NT2/D1 (cell line): ENCODE measurements at regions not wholly inside any gene's neighbourhood (a gene's known extent, or its start where the extent isn't known, plus 50 kb on each side); places are given as distances from the start of the nearest gene placed in this dataset.

ENCODE experiments used
- SUZ12 ChIP-seq: IDR thresholded peaks from 2 replicates; pipeline ENCODE4 v1.6.1; 2011; ENCODE audit not compliant: insufficient read length, insufficient read depth; ENCODE audit errors: extremely low read depth
- ZNF274 ChIP-seq: IDR thresholded peaks from 2 replicates; pipeline ENCODE4 v1.6.1; 2011; ENCODE audit warnings: mild to moderate bottlenecking, low read depth, low read length

DNA sequence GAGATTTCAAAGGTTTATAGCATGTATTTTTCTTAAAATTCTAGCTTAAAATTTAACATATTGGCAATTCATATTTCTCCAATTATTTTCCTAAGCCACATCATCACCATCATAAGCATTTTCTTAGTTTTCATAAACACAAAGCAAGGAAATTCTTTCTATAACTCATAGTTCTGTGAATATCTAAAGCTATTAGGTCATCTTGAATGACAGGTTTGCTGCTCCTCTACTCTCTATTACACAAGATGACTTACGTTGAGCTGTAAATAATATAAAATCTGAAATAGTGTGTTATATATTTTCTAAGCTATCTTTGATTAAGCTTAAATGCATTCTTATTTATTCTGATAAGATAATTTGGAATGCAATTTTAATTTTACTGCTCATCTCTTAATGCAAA lies 984.6 kb upstream of the CNTNAP5 start:
- no peak for TF ChIP-seq ZNF274
- no peak for TF ChIP-seq SUZ12
